Mucosa of descending colon (tissue), 3 donors: ENCODE measurements at regions not wholly inside any gene's neighbourhood (a gene's known extent, or its start where the extent isn't known, plus 50 kb on each side); places are given as distances from the start of the nearest gene placed in this dataset.

Source experiments
- ATAC-seq: fragments of 200-7000 bp; cut with Tn5 transposase; one replicate; pipeline ENCODE4 v1.9.1; 2020; ENCODE audit warnings: mild to moderate bottlenecking, moderate library complexity
- DNase-seq, 3 donors: peaks; one replicate each; pipeline ENCODE4 v3.0.0-alpha.2; 2020
- H3K36me3 ChIP-seq: fragments of 200-600 bp; one replicate; pipeline ENCODE4 v1.8.0; 2021; ENCODE audit warnings: low read depth, mild to moderate bottlenecking
- H3K4me1 ChIP-seq: fragments of 200-600 bp; one replicate; pipeline ENCODE4 v1.8.0; 2021; ENCODE audit warnings: low read depth, mild to moderate bottlenecking
- H3K4me3 ChIP-seq: fragments of 200-600 bp; one replicate; pipeline ENCODE4 v1.8.0; 2021; ENCODE audit warnings: mild to moderate bottlenecking
- H3K9me3 ChIP-seq: fragments of 200-600 bp; one replicate; pipeline ENCODE4 v1.8.0; 2021; ENCODE audit warnings: mild to moderate bottlenecking
- intact Hi-C, 2 donors: fragments of 100-400 bp; cut with DNase I in 1 of 2; cut with micrococcal nuclease in 1 of 2; formaldehyde crosslinking; loops; one replicate each; pipeline versions ENCODE4 v1.11.0 to v1.11.1; 2022; cut with DNase I, micrococcal nuclease
- TF ChIP-seq, protein P1 (sequence below): fragments of 200-600 bp; IDR thresholded peaks from one replicate; pipeline ENCODE4 v1.8.0; 2022; ENCODE audit warnings: antibody characterized with exemption, mild to moderate bottlenecking
- donor health status: DM: no; HTN: no; CAD: no; lungs with moderate emphysema.
- donor health status: DM: no; HTN: no; CAD: no.
- donor health status: DM: no; HTN: yes; CAD: no.

DNA sequence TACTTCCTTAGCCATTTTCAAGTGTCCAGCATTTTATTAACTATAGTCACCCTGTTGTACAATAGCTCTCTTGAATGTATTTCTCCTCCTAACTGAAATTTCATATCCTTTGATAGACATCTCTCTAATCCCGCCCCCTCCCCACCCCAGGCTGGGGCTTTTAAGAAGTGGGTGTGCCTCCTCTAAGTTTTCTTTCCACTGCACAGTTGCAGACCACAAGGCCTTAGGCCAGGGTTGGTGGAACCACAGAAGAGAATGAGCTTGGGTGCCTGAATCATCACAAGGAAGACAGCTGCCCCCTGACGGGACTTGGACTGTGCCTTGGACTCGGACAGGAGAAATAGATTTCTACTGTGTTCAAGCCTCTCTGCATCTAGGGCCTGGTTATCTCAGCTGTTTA, 193.4 kb downstream of the HAUS1 start:
- Histone ChIP-seq H3K4me3 (no peak overlapping the region), H3K4me1 (no peaks in the 10 kb centered on the region), H3K9me3 (no peaks in the 10 kb centered on the region), H3K36me3 (no peaks in the 10 kb centered on the region)
- no peak for DNase-seq
- ATAC-seq, result no peak
- TF ChIP-seq, protein P1, sequence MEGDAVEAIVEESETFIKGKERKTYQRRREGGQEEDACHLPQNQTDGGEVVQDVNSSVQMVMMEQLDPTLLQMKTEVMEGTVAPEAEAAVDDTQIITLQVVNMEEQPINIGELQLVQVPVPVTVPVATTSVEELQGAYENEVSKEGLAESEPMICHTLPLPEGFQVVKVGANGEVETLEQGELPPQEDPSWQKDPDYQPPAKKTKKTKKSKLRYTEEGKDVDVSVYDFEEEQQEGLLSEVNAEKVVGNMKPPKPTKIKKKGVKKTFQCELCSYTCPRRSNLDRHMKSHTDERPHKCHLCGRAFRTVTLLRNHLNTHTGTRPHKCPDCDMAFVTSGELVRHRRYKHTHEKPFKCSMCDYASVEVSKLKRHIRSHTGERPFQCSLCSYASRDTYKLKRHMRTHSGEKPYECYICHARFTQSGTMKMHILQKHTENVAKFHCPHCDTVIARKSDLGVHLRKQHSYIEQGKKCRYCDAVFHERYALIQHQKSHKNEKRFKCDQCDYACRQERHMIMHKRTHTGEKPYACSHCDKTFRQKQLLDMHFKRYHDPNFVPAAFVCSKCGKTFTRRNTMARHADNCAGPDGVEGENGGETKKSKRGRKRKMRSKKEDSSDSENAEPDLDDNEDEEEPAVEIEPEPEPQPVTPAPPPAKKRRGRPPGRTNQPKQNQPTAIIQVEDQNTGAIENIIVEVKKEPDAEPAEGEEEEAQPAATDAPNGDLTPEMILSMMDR, result no peak
- intact Hi-C loops, result no loop called here

DNA sequence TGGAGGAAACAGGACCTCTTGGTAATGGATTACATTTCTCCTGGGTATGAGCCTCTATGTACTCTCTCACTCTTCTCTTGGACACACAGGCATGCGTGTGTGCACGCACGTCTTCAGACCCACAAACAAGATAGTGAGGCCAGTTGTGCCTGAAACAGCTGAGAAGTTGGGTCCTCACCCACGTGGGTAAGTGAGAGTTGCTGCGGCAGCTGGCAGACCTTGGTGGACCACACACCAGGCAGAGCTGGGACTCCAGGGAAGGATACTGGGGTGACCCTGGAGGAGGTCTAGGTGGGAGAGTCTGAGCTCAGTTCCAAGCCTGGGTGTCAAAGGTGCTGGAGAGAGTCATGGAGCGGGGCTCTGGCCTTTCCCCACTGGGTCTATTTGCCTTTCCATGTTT, 194.3 kb downstream of the HAUS1 start:
- Histone ChIP-seq H3K36me3 (no peaks in the 10 kb centered on the region), H3K4me3 (no peak overlapping the region), H3K9me3 (no peaks in the 10 kb centered on the region), H3K4me1 (no peaks in the 10 kb centered on the region)
- ATAC-seq, result no peak
- TF ChIP-seq, protein P1, result no peak
- DNase-seq, result no peak
- intact Hi-C loops, result no loop called here

DNA sequence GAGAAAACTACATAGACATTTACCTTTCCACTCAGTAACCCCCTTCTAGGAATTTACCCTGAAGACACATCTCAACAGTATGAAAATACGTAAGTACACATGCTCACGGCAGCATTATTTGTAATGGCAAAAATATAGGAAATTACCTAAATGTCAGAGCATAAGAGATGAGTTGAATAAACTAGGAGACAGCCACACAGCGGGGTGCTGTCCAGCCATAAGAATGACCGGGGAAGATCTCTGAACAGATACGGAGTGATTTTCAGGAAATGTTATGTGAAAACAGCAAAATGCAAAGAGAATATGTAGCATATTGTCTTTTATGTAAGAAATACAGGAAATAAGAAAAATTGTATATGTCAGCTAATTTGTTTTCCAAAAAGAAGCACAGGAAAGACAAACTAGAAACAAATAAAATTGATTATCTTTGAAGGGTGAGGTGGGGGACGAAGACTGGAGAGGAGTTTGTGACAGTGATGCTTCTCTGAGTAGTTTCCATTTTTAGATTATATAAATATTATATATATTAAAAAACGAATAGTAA, 195.4 kb downstream of the HAUS1 start:
- ATAC-seq, result no peak
- DNase-seq, result no peak
- TF ChIP-seq, protein P1, result no peak
- intact Hi-C loops, result no loop called here
- Histone ChIP-seq H3K9me3 (no peaks in the 10 kb centered on the region), H3K4me1 (no peaks in the 10 kb centered on the region), H3K36me3 (no peaks in the 10 kb centered on the region), H3K4me3 (no peak overlapping the region)

DNA sequence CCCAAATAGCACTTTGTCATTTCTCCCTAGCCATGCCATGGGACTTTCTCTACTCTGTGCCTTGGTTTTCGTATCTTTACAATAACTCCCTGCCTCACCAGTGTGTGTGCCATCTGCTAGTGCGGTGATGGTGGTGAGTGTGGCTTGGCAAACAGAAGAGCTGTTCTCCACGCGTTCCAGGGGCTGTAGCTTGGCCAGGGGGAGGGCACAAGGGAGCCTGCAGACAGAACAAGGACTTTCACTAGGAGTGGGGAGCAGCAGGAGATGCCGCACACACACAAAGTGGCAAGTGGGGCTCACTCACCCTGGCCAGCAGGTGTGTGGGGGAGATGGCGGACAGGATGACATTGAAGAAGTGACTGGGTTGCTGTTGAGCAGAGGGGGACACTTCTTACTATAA, 196.9 kb downstream of the HAUS1 start:
- Histone ChIP-seq H3K4me3 (no peak overlapping the region), H3K36me3 (no peaks in the 10 kb centered on the region), H3K9me3 (no peaks in the 10 kb centered on the region), H3K4me1 (no peaks in the 10 kb centered on the region)
- no peak for DNase-seq
- no peak for ATAC-seq
- intact Hi-C loops, result no loop called here
- TF ChIP-seq, protein P1, result no peak

DNA sequence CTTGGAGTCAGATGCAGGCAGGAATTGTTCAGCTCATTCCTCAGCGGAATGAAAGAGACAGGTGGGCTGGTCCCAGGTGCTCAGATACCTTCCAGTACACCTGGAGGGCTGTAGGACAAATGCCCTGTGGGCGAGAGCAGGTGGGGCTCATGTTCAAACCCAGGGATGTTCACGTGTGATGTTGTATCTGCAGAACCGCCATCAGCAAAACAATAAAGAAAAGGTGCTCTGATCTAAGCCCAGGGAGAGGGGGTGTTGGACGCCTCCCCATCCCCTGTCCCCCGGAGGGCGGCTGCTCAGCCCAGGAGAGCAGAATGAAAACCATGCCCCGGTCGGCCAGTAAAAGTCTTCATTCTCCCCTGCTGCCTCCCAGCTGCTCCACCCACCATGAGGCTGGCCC, 197.4 kb downstream of the HAUS1 start:
- no peaks in the 10 kb centered on the region for H3K9me3 ChIP-seq
- intact Hi-C loops, result no loop called here
- DNase-seq, result no peak

More for the DNA sequence above, 197.4 kb downstream of the HAUS1 start:
- TF ChIP-seq, protein P1, result no peak
- Histone ChIP-seq H3K4me1 (no peaks in the 10 kb centered on the region), H3K4me3 (no peak overlapping the region), H3K36me3 (no peaks in the 10 kb centered on the region)
- no peak for ATAC-seq
